ENCODE measurements at regions not wholly inside any gene's neighbourhood (a gene's known extent, or its start where the extent isn't known, plus 50 kb on each side); places are given as distances from the start of the nearest gene placed in this dataset.

DNA sequence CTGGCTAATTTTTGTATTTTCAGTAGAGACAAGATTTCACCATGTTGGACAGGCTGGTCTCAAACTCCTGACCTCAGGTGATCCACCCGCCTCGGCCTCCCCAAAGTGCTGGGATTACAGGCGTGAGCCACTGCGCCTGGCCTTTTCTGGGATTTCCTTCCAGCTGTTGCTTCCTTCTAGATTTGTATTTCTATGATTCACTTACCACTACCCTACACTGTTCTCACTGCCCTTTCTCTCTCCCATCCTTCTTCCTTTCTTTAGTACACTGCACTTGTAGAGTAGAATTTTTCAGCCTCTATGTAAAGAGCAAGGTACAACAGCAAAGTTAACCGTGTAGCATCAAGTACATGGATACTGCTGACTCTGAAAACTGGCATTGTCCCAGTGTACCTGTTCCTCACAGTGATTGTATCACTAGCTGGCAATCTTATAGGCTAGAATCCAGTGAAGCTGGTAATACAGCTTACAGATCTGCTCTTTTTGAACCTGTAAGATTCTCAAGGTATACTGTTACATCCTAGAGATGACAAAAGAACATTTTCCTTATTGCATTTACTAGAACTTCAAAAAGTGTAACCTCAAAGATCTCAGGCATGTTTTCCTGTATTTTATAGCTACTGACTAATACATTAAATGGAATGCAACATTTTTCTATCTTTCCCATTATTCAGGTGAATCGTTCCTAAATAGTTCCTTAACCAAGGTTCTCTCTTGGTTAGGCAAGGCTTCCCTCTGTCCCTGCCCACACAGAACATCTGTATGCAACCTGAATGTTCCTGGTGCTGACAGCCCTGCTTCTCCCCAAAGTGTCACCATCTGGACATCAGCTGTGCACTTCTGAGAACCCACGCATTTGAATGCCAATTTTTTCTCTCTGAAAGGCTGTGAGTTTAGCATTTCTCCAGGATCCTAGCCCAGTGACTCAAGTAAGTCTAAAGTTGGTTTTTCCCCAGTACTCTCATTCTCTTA is 74.1 kb upstream of the RAP2B start:
- POLR2A ChIA-PET (ENCODE audit: unreplicated experiment): interaction anchor here (1.0 kb wide), 1 partner anchor 73 kb away, joined by 8 read pairs; no protein-coding TSS in a partner anchor
- Histone ChIP-seq H3K4me2 (no peak overlapping the region), H3K9me3 (ENCODE audit: insufficient read depth, low read depth) (no peaks in the 10 kb centered on the region), H3K36me3 (ENCODE audit: low read depth) (no peaks in the 10 kb centered on the region), H3K27ac (no peak overlapping the region), H4K20me1 (ENCODE audit: insufficient read depth) (no peaks in the 10 kb centered on the region), H3K79me2 (ENCODE audit: low read depth) (no peaks in the 10 kb centered on the region), H3K4me1 (replicated peaks; ENCODE audit: insufficient read depth) (peaks cover 7% of the 10 kb centered on the region; the same call in 1 of the 2 replicates), H3F3A (ENCODE audit: insufficient read depth, low read depth) (peaks cover 8% of the 10 kb centered on the region; the same call in 1 of the 2 replicates), H3K27me3 (ENCODE audit: insufficient read depth, low read depth) (no peaks in the 10 kb centered on the region), H2AFZ (no peak overlapping the region), H3K4me3 (no peak overlapping the region), H3K9me2 (ENCODE audit: insufficient read depth) (no peaks in the 10 kb centered on the region)
- DNase-seq: peak in 1 of 2 experiments; percentile 67
- TF ChIP-seq EZH2 (IDR thresholded peaks at IDR 0.05; ENCODE audit: low read depth): no peak
- TF ChIP-seq, protein P1, sequence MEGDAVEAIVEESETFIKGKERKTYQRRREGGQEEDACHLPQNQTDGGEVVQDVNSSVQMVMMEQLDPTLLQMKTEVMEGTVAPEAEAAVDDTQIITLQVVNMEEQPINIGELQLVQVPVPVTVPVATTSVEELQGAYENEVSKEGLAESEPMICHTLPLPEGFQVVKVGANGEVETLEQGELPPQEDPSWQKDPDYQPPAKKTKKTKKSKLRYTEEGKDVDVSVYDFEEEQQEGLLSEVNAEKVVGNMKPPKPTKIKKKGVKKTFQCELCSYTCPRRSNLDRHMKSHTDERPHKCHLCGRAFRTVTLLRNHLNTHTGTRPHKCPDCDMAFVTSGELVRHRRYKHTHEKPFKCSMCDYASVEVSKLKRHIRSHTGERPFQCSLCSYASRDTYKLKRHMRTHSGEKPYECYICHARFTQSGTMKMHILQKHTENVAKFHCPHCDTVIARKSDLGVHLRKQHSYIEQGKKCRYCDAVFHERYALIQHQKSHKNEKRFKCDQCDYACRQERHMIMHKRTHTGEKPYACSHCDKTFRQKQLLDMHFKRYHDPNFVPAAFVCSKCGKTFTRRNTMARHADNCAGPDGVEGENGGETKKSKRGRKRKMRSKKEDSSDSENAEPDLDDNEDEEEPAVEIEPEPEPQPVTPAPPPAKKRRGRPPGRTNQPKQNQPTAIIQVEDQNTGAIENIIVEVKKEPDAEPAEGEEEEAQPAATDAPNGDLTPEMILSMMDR (conservative IDR thresholded peaks at IDR 0.05): no peak
- no TSS peak for BruUV-seq (replicated peaks)
- CTCF ChIA-PET: no interaction called here
- intact Hi-C loops (cut with micrococcal nuclease; ENCODE audit: unreplicated experiment): no loop called here

DNA sequence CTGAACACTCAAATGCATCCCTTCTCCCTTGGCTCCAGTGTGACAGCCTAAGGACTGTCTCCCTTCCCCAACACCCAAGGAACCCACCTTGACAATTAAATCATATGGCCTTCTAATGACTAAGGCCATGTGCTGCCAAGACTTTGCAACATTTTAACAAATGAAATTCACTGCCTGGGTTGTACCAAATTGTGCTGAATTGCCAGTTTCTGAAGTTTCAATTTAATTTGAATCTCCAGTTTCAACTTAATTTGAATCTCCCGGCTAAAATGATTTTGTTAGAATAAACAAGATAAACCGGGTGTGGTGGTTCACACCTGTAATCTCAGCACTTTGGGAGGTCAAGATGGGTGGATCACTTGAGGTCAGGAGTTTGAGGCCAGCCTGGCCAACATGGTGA is 72.4 kb upstream of the RAP2B start:
- Histone ChIP-seq H3K27ac (no peak overlapping the region), H3K79me2 (ENCODE audit: low read depth) (no peaks in the 10 kb centered on the region), H3K4me3 (no peak overlapping the region), H3K9me3 (ENCODE audit: insufficient read depth, low read depth) (no peaks in the 10 kb centered on the region), H3K9me2 (ENCODE audit: insufficient read depth) (no peaks in the 10 kb centered on the region), H3K27me3 (ENCODE audit: insufficient read depth, low read depth) (no peaks in the 10 kb centered on the region), H3K4me1 (replicated peaks; ENCODE audit: insufficient read depth) (peaks cover 7% of the 10 kb centered on the region; the same call in 1 of the 2 replicates), H2AFZ (no peak overlapping the region), H3K36me3 (ENCODE audit: low read depth) (no peaks in the 10 kb centered on the region), H3K4me2 (no peak overlapping the region), H4K20me1 (ENCODE audit: insufficient read depth) (no peaks in the 10 kb centered on the region), H3F3A (ENCODE audit: insufficient read depth, low read depth) (peaks cover 16% of the 10 kb centered on the region; the same call in 1 of the 2 replicates)
- DNase-seq: no peak
- no TSS peak for BruUV-seq (replicated peaks)
- no peak for TF ChIP-seq EZH2 (IDR thresholded peaks at IDR 0.05; ENCODE audit: low read depth)
- TF ChIP-seq, protein P1 (conservative IDR thresholded peaks at IDR 0.05): no peak
- POLR2A ChIA-PET (ENCODE audit: unreplicated experiment): interaction anchor here (0.8 kb wide), 1 partner anchor 1340 kb away, joined by 4 read pairs; no protein-coding TSS in a partner anchor
- intact Hi-C loops (cut with micrococcal nuclease; ENCODE audit: unreplicated experiment): no loop called here
- CTCF ChIA-PET: no interaction called here

DNA sequence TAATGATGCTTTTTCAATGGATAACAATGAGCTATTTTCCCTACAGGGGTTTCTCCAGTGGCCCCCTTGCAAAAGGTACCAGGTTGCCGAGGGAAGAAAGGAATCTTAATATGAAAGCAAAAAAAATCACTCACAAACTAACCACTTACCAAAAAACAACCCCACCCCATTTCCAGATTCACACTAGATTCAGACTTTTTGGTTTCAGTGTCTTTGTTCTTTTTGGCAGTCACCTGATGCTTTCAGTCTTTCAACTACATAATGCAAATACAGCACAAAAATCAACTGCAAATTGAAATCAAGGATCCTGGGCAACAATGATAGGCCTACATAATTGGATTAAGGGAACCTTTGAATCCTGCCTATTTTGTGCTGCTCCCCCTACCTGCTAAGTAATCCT is 71.1 kb upstream of the RAP2B start:
- Histone ChIP-seq H2AFZ (no peak overlapping the region), H3K9me3 (ENCODE audit: insufficient read depth, low read depth) (no peaks in the 10 kb centered on the region), H3K4me1 (replicated peaks; ENCODE audit: insufficient read depth) (peaks cover 7% of the 10 kb centered on the region; the same call in 1 of the 2 replicates), H3K4me3 (no peak overlapping the region), H3K36me3 (ENCODE audit: low read depth) (no peaks in the 10 kb centered on the region), H3K4me2 (no peak overlapping the region), H3K79me2 (ENCODE audit: low read depth) (no peaks in the 10 kb centered on the region), H3F3A (ENCODE audit: insufficient read depth, low read depth) (peaks cover 16% of the 10 kb centered on the region; the same call in 1 of the 2 replicates), H3K27ac (no peak overlapping the region), H3K9me2 (ENCODE audit: insufficient read depth) (no peaks in the 10 kb centered on the region), H4K20me1 (ENCODE audit: insufficient read depth) (no peaks in the 10 kb centered on the region), H3K27me3 (ENCODE audit: insufficient read depth, low read depth) (no peaks in the 10 kb centered on the region)
- intact Hi-C loops (cut with micrococcal nuclease; ENCODE audit: unreplicated experiment): no loop called here
- ChIA-PET POLR2A (ENCODE audit: unreplicated experiment) (interaction anchor here (0.7 kb wide), 1 partner anchor 364 kb away, joined by 3 read pairs; no protein-coding TSS in a partner anchor), CTCF (no interaction called here)
- DNase-seq: no peak
- TF ChIP-seq, protein P1 (conservative IDR thresholded peaks at IDR 0.05): no peak
- no peak for TF ChIP-seq EZH2 (IDR thresholded peaks at IDR 0.05; ENCODE audit: low read depth)
- no TSS peak for BruUV-seq (replicated peaks)

All from PC-9 (cell line).